Liver (tissue), 8 donors: ENCODE measurements at regions not wholly inside any gene's neighbourhood (a gene's known extent, or its start where the extent isn't known, plus 50 kb on each side); places are given as distances from the start of the nearest gene placed in this dataset.

Source experiments
- DNase-seq: peaks from one replicate; pipeline ENCODE4 v3.0.0-alpha.2; 2017; ENCODE audit warnings: low spot score
- H3K27ac ChIP-seq, 2 donors: one replicate each; pipeline ENCODE4 v1.7.0; 2013; ENCODE audit warnings: inconsistent platforms in 2 of 2, low read length in 2 of 2, control low read depth in 1 of 2, low read depth in 1 of 2, mild to moderate bottlenecking in 1 of 2
- H3K27me3 ChIP-seq, 4 donors: one replicate each; pipeline versions ENCODE4 v1.6.1 to v1.7.0; 2013; ENCODE audit warnings: low read length in 3 of 4, inconsistent platforms in 1 of 4, mild to moderate bottlenecking in 1 of 4, moderate library complexity in 1 of 4; ENCODE audit not compliant: control insufficient read depth in 4 of 4, insufficient read depth in 4 of 4
- H3K36me3 ChIP-seq, 4 donors: one replicate each; pipeline versions ENCODE4 v1.6.1 to v1.7.0; 2013; ENCODE audit warnings: low read length in 3 of 4, mild to moderate bottlenecking in 3 of 4, low read depth in 1 of 4, moderate library complexity in 1 of 4; ENCODE audit not compliant: control insufficient read depth in 4 of 4, insufficient read depth in 3 of 4
- H3K4me1 ChIP-seq, 4 donors: one replicate each; pipeline versions ENCODE4 v1.6.1 to v1.7.0; 2013; ENCODE audit warnings: low read length in 3 of 4, mild to moderate bottlenecking in 3 of 4, moderate library complexity in 1 of 4; ENCODE audit not compliant: control insufficient read depth in 4 of 4, insufficient read depth in 4 of 4
- H3K4me3 ChIP-seq, 3 donors: one replicate each; pipeline versions ENCODE4 v1.6.1 to v1.7.0; 2013; ENCODE audit warnings: low read length in 3 of 3, control low read depth in 1 of 3, low read depth in 1 of 3, mild to moderate bottlenecking in 1 of 3
- H3K9ac ChIP-seq, 2 donors: one replicate each; pipeline ENCODE4 v1.7.0; 2013; ENCODE audit warnings: low read length in 2 of 2, mild to moderate bottlenecking in 2 of 2, moderate library complexity in 2 of 2, control low read depth in 1 of 2, low read depth in 1 of 2
- H3K9me3 ChIP-seq, 4 donors: one replicate each; pipeline versions ENCODE4 v1.6.1 to v1.7.0; 2013; ENCODE audit warnings: low read length in 3 of 4; ENCODE audit not compliant: control insufficient read depth in 4 of 4
- EGR1 ChIP-seq, 2 donors: IDR thresholded peaks; 2 replicates each; pipeline ENCODE4 v1.6.1; 2016 to 2018; ENCODE audit warnings: antibody characterized with exemption in 2 of 2, low read depth in 2 of 2
- FOXA1 ChIP-seq: IDR thresholded peaks from 2 replicates; pipeline ENCODE4 v1.6.1; 2016; ENCODE audit warnings: antibody characterized with exemption
- FOXA2 ChIP-seq: IDR thresholded peaks from 2 replicates; pipeline ENCODE4 v1.6.1; 2016; ENCODE audit warnings: antibody characterized with exemption
- GABPA ChIP-seq, 2 donors: IDR thresholded peaks in 1 of 2; conservative IDR thresholded peaks in 1 of 2; 2 replicates each; pipeline ENCODE4 v1.6.1; 2016; ENCODE audit warnings: antibody characterized with exemption in 2 of 2, mild to moderate bottlenecking in 1 of 2, moderate library complexity in 1 of 2
- HNF4A ChIP-seq, 2 donors: conservative IDR thresholded peaks; 2 replicates each; pipeline ENCODE4 v1.6.1; 2016; ENCODE audit warnings: antibody characterized with exemption in 2 of 2, mild to moderate bottlenecking in 2 of 2
- HNF4G ChIP-seq: IDR thresholded peaks from 2 replicates; pipeline ENCODE4 v1.6.1; 2016; ENCODE audit warnings: antibody characterized with exemption
- JUND ChIP-seq, 2 donors: IDR thresholded peaks; 2 replicates each; pipeline ENCODE4 v1.6.1; 2016; ENCODE audit warnings: antibody characterized with exemption in 2 of 2
- NR2F2 ChIP-seq: IDR thresholded peaks from 2 replicates; pipeline ENCODE4 v1.6.1; 2016; ENCODE audit warnings: antibody characterized with exemption
- RAD21 ChIP-seq, 2 donors: IDR thresholded peaks; 2 replicates each; pipeline ENCODE4 v1.6.1; 2016; ENCODE audit warnings: antibody characterized with exemption in 2 of 2, mild to moderate bottlenecking in 2 of 2
- RXRA ChIP-seq, 2 donors: IDR thresholded peaks; 2 replicates each; pipeline ENCODE4 v1.6.1; 2017 to 2018; ENCODE audit warnings: antibody characterized with exemption in 2 of 2, mild to moderate bottlenecking in 1 of 2
- SP1 ChIP-seq: IDR thresholded peaks from 2 replicates; pipeline ENCODE4 v1.6.1; 2018; ENCODE audit warnings: antibody characterized with exemption, mild to moderate bottlenecking
- TAF1 ChIP-seq: conservative IDR thresholded peaks from 2 replicates; pipeline ENCODE4 v1.6.1; 2016; ENCODE audit warnings: antibody characterized with exemption, mild to moderate bottlenecking
- YY1 ChIP-seq: IDR thresholded peaks from 2 replicates; pipeline ENCODE4 v1.6.1; 2016; ENCODE audit warnings: antibody characterized with exemption, mild to moderate bottlenecking
- WGBS: extraction: QIAGEN DNeasy Blood & Tissue Kit; methylation state at CpG from one replicate; pipeline ENCODE4 v1.1.7; 2013; 5-methylcytosine and 5-hydroxymethylcytosine counted together
- TF ChIP-seq, protein P1 (sequence below): IDR thresholded peaks from 2 replicates; pipeline ENCODE4 v1.6.1; 2016; ENCODE audit warnings: antibody characterized with exemption
- TF ChIP-seq, protein P2 (sequence below): IDR thresholded peaks from 2 replicates; pipeline ENCODE4 v1.6.1; 2016; ENCODE audit warnings: antibody characterized with exemption
- TF ChIP-seq, protein P3 (sequence below): IDR thresholded peaks from 2 replicates; pipeline ENCODE4 v1.6.1; 2016; ENCODE audit warnings: antibody characterized with exemption
- TF ChIP-seq, protein P4 (sequence below): IDR thresholded peaks from 2 replicates; pipeline ENCODE4 v1.6.1; 2016; ENCODE audit warnings: antibody characterized with exemption, mild to moderate bottlenecking
- TF ChIP-seq, protein P5 (sequence below): fragments of 150-350 bp; IDR thresholded peaks from 2 replicates; pipeline ENCODE4 v1.5.1; 2017; ENCODE audit warnings: improper control_type of control experiment, low read depth, low read length; ENCODE audit not compliant: missing input control
- donor health status: healthy.
- donor health status: healthy.
- donor health status: healthy.
- donor health status: healthy.
- donor health status: healthy.

DNA sequence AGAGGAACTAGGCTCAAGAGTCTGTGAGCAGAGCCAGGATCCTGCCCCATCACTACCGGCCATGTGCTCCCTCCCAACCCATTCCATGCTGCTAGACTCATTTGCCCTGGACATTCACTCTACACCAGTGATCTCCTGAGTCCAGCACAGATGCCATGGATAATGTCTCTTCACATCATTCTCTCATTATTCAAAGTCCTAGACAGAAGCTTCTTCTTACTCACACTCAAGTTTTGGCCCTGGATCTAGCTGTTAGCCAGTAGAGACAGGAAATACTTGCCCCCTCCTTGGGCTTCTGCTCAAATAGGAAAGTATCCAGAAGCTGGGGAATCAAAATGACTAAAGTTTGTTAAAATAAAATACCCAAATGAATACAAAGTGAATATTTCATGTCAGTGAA lies 266.8 kb upstream of the LDB2 start:
- no peak overlapping the region for H3K4me3 ChIP-seq
- no peak overlapping the region for H3K9ac ChIP-seq
- WGBS = 81% methylated on average over 1 of the region's 1 CpG
- H3K27ac ChIP-seq = no peak overlapping the region
- no peaks in the 10 kb centered on the region for H3K36me3 ChIP-seq
- no peaks in the 10 kb centered on the region for H3K4me1 ChIP-seq
- no peaks in the 10 kb centered on the region for H3K27me3 ChIP-seq
- TF ChIP-seq, protein P1, sequence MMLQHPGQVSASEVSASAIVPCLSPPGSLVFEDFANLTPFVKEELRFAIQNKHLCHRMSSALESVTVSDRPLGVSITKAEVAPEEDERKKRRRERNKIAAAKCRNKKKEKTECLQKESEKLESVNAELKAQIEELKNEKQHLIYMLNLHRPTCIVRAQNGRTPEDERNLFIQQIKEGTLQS = no peak
- TF ChIP-seq FOXA2 (no peak), RAD21 (IDR thresholded peaks at IDR 0.05) (no peak), GABPA (IDR thresholded peaks at IDR 0.05 in 1 of 2, conservative IDR thresholded peaks at IDR 0.05 in 1 of 2) (no peak), RXRA (IDR thresholded peaks at IDR 0.05) (no peak), JUND (IDR thresholded peaks at IDR 0.05) (no peak), SP1 (no peak), YY1 (no peak), HNF4A (conservative IDR thresholded peaks at IDR 0.05) (no peak), HNF4G (no peak), TAF1 (no peak), FOXA1 (no peak), EGR1 (IDR thresholded peaks at IDR 0.05; ENCODE audit: low read depth in 2 of 2) (no peak), NR2F2 (no peak)
- TF ChIP-seq, protein P2, sequence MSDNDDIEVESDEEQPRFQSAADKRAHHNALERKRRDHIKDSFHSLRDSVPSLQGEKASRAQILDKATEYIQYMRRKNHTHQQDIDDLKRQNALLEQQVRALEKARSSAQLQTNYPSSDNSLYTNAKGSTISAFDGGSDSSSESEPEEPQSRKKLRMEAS = no peak
- TF ChIP-seq, protein P3, sequence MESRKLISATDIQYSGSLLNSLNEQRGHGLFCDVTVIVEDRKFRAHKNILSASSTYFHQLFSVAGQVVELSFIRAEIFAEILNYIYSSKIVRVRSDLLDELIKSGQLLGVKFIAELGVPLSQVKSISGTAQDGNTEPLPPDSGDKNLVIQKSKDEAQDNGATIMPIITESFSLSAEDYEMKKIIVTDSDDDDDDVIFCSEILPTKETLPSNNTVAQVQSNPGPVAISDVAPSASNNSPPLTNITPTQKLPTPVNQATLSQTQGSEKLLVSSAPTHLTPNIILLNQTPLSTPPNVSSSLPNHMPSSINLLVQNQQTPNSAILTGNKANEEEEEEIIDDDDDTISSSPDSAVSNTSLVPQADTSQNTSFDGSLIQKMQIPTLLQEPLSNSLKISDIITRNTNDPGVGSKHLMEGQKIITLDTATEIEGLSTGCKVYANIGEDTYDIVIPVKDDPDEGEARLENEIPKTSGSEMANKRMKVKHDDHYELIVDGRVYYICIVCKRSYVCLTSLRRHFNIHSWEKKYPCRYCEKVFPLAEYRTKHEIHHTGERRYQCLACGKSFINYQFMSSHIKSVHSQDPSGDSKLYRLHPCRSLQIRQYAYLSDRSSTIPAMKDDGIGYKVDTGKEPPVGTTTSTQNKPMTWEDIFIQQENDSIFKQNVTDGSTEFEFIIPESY = no peak
- TF ChIP-seq, protein P4, sequence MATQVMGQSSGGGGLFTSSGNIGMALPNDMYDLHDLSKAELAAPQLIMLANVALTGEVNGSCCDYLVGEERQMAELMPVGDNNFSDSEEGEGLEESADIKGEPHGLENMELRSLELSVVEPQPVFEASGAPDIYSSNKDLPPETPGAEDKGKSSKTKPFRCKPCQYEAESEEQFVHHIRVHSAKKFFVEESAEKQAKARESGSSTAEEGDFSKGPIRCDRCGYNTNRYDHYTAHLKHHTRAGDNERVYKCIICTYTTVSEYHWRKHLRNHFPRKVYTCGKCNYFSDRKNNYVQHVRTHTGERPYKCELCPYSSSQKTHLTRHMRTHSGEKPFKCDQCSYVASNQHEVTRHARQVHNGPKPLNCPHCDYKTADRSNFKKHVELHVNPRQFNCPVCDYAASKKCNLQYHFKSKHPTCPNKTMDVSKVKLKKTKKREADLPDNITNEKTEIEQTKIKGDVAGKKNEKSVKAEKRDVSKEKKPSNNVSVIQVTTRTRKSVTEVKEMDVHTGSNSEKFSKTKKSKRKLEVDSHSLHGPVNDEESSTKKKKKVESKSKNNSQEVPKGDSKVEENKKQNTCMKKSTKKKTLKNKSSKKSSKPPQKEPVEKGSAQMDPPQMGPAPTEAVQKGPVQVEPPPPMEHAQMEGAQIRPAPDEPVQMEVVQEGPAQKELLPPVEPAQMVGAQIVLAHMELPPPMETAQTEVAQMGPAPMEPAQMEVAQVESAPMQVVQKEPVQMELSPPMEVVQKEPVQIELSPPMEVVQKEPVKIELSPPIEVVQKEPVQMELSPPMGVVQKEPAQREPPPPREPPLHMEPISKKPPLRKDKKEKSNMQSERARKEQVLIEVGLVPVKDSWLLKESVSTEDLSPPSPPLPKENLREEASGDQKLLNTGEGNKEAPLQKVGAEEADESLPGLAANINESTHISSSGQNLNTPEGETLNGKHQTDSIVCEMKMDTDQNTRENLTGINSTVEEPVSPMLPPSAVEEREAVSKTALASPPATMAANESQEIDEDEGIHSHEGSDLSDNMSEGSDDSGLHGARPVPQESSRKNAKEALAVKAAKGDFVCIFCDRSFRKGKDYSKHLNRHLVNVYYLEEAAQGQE = no peak
- TF ChIP-seq, protein P5, sequence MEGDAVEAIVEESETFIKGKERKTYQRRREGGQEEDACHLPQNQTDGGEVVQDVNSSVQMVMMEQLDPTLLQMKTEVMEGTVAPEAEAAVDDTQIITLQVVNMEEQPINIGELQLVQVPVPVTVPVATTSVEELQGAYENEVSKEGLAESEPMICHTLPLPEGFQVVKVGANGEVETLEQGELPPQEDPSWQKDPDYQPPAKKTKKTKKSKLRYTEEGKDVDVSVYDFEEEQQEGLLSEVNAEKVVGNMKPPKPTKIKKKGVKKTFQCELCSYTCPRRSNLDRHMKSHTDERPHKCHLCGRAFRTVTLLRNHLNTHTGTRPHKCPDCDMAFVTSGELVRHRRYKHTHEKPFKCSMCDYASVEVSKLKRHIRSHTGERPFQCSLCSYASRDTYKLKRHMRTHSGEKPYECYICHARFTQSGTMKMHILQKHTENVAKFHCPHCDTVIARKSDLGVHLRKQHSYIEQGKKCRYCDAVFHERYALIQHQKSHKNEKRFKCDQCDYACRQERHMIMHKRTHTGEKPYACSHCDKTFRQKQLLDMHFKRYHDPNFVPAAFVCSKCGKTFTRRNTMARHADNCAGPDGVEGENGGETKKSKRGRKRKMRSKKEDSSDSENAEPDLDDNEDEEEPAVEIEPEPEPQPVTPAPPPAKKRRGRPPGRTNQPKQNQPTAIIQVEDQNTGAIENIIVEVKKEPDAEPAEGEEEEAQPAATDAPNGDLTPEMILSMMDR = no peak
- no peak for DNase-seq
- H3K9me3 ChIP-seq = peaks cover 0 to 3% (median 0%) of the 10 kb centered on the region in 4 donors

DNA sequence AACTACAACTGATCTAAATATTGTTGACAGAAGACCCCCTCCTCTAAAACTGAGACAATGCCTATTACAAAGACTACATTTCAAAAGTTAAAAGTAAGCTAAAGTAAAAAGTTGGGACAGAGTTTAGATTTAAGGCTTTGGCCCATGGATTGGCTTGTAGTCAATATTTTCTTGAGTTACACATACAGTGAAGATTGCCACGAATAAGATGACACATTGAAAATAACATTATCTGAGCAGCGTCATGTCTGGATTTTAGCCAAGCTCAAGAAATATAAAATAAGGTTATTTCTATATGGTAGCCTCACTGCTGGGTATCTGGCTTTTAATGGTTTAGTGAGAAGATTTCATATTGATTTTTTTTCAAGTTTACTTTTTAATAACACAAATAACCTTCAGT lies 266.2 kb upstream of the LDB2 start:
- DNase-seq = no peak
- Histone ChIP-seq H3K27me3 (no peaks in the 10 kb centered on the region), H3K4me1 (no peaks in the 10 kb centered on the region), H3K27ac (no peak overlapping the region), H3K9me3 (peaks cover 0 to 3% (median 0%) of the 10 kb centered on the region in 4 donors), H3K36me3 (no peaks in the 10 kb centered on the region), H3K4me3 (no peak overlapping the region), H3K9ac (no peak overlapping the region)
- 72% methylated on average over 2 of the region's 2 CpGs for WGBS
- no peak for TF ChIP-seq NR2F2
- TF ChIP-seq SP1 = no peak
- TF ChIP-seq HNF4G = no peak
- TF ChIP-seq, protein P4 = no peak
- TF ChIP-seq FOXA2 = no peak
- no peak for TF ChIP-seq GABPA (IDR thresholded peaks at IDR 0.05 in 1 of 2, conservative IDR thresholded peaks at IDR 0.05 in 1 of 2)
- TF ChIP-seq RAD21 (IDR thresholded peaks at IDR 0.05) = no peak
- no peak for TF ChIP-seq HNF4A (conservative IDR thresholded peaks at IDR 0.05)
- TF ChIP-seq EGR1 (IDR thresholded peaks at IDR 0.05; ENCODE audit: low read depth in 2 of 2) = no peak
- no peak for TF ChIP-seq FOXA1
- TF ChIP-seq, protein P2 = no peak
- TF ChIP-seq YY1 = no peak
- no peak for TF ChIP-seq TAF1
- TF ChIP-seq, protein P3 = no peak
